ENCODE measurements at regions not wholly inside any gene's neighbourhood (a gene's known extent, or its start where the extent isn't known, plus 50 kb on each side); places are given as distances from the start of the nearest gene placed in this dataset.

DNA sequence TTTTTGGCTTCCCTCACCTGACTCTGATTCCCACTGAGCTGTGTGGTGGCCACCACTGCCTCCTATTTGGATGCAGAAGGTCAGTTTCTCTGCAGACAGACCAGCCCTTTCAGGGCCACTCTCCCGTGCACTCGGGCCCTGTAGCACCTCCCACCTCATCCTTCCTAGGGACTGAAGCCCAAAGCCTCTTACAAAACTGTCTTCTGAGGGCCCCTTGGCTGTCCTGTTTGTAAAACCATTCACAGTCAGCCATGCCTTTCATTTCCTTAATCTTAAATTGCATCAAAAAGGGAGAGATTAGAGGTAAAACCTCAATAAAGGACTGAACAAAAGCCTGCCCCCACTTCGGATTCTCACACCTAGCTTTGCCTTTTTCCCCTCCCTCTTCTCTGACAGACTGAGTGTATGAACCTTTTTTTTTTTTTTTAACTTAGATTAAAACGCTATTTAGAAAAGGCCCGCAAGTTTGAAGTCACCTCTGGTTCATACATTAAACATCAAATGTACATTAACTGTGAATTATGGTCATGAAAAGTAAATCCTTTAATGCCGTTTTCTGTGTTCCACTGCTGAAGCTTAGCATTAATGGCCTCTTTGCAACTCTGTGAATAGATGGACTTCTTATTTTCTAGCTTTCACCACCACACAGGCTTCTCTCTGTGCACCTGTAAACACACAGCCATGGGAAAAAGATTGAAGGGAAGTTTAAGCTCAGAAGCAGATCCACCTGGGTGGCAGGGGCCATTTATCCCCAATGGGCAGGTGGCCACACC, 247.2 kb upstream of the CADM1 start:
- DNase-seq (ENCODE audit: low read depth): no peak
- H3K4me3 ChIP-seq (ENCODE audit: control insufficient read depth, low read depth, low read length): no peak overlapping the region
- TF ChIP-seq, protein P1, sequence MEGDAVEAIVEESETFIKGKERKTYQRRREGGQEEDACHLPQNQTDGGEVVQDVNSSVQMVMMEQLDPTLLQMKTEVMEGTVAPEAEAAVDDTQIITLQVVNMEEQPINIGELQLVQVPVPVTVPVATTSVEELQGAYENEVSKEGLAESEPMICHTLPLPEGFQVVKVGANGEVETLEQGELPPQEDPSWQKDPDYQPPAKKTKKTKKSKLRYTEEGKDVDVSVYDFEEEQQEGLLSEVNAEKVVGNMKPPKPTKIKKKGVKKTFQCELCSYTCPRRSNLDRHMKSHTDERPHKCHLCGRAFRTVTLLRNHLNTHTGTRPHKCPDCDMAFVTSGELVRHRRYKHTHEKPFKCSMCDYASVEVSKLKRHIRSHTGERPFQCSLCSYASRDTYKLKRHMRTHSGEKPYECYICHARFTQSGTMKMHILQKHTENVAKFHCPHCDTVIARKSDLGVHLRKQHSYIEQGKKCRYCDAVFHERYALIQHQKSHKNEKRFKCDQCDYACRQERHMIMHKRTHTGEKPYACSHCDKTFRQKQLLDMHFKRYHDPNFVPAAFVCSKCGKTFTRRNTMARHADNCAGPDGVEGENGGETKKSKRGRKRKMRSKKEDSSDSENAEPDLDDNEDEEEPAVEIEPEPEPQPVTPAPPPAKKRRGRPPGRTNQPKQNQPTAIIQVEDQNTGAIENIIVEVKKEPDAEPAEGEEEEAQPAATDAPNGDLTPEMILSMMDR (IDR thresholded peaks at IDR 0.05; ENCODE audit: control insufficient read depth, insufficient read depth, low read depth, low read length, missing control alignments): no peak

DNA sequence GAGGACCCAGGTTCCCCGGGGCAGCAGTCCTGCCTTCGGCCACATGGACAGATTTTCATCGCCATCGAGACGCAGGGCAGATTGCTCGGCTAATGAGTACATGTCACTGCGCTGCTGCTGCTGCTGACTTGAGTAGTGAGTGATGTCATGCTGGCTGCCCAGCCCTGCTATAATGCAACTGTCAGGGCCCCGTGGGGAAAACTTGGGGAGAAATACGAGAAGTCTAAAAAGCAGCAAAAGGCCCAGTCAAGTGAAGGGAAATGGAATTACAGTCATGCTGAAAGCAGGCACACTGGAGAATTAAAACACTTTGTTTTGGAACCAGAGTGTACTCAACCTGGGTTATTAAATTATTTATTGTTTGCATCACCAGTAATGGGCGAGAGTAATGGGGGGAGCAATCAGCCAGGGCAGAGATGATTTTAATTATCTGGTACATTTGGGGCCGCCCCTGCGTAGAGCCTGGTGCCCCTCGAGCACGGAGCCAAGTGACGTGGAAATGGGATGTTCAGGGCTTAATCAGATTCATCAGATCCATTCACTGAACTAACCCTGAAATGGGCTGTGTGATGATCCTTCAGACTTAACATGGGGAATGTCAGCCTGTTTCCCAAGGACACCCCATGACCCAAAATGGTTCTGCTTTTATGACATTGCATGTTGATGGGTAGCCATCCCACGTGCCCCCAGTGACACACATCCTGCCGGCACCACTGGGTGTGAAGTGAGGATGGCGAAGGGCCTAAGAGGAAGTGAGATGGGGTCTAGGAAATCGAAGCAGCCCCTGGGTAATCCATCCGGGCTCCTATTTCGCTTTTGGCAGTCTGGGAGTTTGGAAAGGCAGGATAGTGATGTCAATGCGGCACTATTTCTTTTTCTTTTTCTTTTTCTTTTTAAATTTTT, 241.6 kb upstream of the CADM1 start:
- no peak for DNase-seq (ENCODE audit: low read depth)
- no peak overlapping the region for H3K4me3 ChIP-seq (ENCODE audit: control insufficient read depth, low read depth, low read length)

DNA sequence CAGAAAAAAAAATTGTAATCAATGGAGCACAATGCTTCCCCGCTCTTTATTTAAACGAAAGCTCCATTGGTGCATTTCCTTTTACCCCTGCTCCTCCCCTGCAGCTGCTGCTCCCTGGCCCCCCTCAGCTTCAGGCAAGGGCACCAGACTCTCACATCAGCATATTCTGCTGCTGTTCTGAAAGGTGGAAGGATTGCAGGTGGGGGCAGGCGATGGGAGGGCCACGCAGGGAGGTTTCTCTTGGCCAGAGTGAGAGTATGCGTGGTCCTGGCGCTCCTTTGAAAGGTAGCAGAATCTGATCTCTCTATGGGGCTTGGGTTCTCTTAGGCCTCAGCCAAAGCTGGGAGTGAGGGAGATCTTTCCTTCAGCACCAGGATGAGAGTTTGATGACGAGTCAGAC, 240.9 kb upstream of the CADM1 start:
- no peak overlapping the region for H3K4me3 ChIP-seq (ENCODE audit: control insufficient read depth, low read depth, low read length)
- TF ChIP-seq, protein P1 (IDR thresholded peaks at IDR 0.05; ENCODE audit: control insufficient read depth, insufficient read depth, low read depth, low read length, missing control alignments): no peak
- DNase-seq (ENCODE audit: low read depth): no peak

More for the DNA sequence above, 241.6 kb upstream of the CADM1 start:
- TF ChIP-seq, protein P1 (IDR thresholded peaks at IDR 0.05; ENCODE audit: control insufficient read depth, insufficient read depth, low read depth, low read length, missing control alignments): no peak

DNA sequence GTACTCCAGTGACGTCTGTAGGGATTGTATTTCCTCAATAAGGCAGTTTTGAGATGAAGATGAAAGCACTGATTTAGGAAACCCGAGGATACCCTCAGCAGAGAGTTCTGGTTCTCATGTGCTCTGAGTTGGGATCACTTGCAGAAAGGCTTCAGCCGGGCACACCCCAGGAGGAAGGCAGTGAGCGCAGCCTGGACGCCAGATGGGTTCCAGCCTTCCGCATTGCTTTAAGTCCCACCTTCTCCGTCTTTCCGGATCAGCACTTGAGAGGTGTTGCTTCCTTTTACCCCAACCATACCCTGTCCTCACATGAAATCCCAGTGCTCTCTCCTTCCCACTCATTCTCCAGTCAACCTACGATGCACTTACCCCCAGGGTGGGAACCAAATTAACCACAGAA, 239.5 kb upstream of the CADM1 start:
- no peak overlapping the region for H3K4me3 ChIP-seq (ENCODE audit: control insufficient read depth, low read depth, low read length)
- TF ChIP-seq, protein P1 (IDR thresholded peaks at IDR 0.05; ENCODE audit: control insufficient read depth, insufficient read depth, low read depth, low read length, missing control alignments): no peak
- DNase-seq (ENCODE audit: low read depth): no peak

DNA sequence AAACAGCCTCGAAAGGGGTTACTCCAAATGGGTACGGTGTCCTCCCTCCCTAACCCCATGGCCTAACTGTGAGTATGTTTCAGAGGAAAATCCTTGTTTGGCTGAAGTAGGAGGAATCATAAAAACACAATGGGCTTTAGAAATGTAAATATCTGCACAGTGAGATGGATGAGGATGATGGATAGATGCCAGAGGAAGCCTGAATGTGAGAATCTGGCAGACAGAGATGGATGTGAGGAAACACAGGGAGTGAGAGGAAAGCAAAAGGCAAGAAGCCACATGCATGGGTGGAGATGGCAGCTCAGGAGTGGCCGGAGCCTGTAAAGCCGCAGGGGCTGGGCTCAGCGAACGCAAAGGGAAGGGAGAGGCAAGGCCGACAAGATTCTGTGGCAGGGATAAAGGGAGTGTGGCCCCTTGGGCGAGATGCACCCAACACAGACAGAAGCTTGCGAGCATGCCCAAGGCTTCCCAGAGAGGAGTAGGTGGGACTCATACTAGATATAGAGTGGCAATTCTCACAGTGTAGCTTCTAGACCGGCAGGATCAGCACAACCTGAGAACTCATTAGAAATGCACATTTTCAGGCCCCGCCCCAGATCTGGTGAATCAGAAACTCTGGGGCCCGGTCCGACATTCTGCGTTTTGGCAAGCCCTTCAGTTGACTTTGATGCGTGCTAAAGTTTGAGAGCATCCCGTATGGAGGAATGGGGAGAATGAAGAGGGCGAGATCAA, 237.3 kb upstream of the CADM1 start:
- TF ChIP-seq, protein P1 (IDR thresholded peaks at IDR 0.05; ENCODE audit: control insufficient read depth, insufficient read depth, low read depth, low read length, missing control alignments): no peak
- no peak for DNase-seq (ENCODE audit: low read depth)
- H3K4me3 ChIP-seq (ENCODE audit: control insufficient read depth, low read depth, low read length): no peak overlapping the region

DNA sequence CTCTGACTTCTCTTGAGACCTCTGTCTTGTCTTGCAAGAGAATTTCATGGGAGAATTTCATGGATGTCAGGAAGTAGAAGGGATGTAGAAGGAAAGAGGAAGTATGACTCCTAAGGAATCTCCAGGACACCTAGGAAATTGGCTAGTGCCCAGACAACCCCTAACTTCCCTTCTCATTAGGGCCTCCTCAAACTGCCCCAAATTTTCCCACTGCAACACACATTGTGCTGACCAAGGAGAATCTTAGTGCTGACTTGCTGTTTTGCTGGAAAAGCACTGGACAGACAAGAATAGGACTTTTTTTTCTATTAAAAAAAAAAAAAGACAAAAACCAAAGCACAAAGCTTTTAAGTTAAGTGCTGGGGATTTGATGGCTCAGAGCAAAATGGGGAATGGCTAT, 236.1 kb upstream of the CADM1 start:
- H3K4me3 ChIP-seq (ENCODE audit: control insufficient read depth, low read depth, low read length): no peak overlapping the region
- no peak for DNase-seq (ENCODE audit: low read depth)
- TF ChIP-seq, protein P1 (IDR thresholded peaks at IDR 0.05; ENCODE audit: control insufficient read depth, insufficient read depth, low read depth, low read length, missing control alignments): no peak

Measured in AG09309 (cell line).